H1 (cell line): ENCODE measurements at regions not wholly inside any gene's neighbourhood (a gene's known extent, or its start where the extent isn't known, plus 50 kb on each side); places are given as distances from the start of the nearest gene placed in this dataset.

Source experiments
- CTCF ChIP-seq, 3 experiments: IDR thresholded peaks; 1 replicate in 2 of 3; 2 replicates in 1 of 3; pipeline versions ENCODE4 v1.5.1 to v1.6.1; 2011; ENCODE audit warnings: low read length in 3 of 3, mild to moderate bottlenecking in 3 of 3, inconsistent platforms in 2 of 3, low read depth in 1 of 3, moderate library complexity in 1 of 3; ENCODE audit not compliant: insufficient read depth in 1 of 3; ENCODE audit errors: control extremely low read depth in 1 of 3
- GTF2F1 ChIP-seq: IDR thresholded peaks from 2 replicates; pipeline ENCODE4 v1.6.1; 2012; ENCODE audit warnings: low read depth, low read length, improper control_type of control experiment, borderline replicate concordance
- HDAC2 ChIP-seq, 2 experiments: fragments of 300-600 bp in 1 of 2; sonication (generic) in 1 of 2; IDR thresholded peaks; 2 replicates each; pipeline ENCODE4 v1.6.1; 2011 to 2012; ENCODE audit warnings: low read depth in 2 of 2, low read length in 2 of 2, mild to moderate bottlenecking in 2 of 2, moderate library complexity in 2 of 2, borderline replicate concordance in 1 of 2, inconsistent platforms in 1 of 2
- NRF1 ChIP-seq: IDR thresholded peaks from 2 replicates; pipeline ENCODE4 v1.6.1; 2011; ENCODE audit warnings: mild to moderate bottlenecking, low read depth, low read length, improper control_type of control experiment
- POLR2A ChIP-seq, 2 experiments: IDR thresholded peaks; 1 replicate in 1 of 2; 2 replicates in 1 of 2; pipeline ENCODE4 v1.6.1; 2011; ENCODE audit warnings: low read depth in 2 of 2, low read length in 2 of 2, mild to moderate bottlenecking in 2 of 2; ENCODE audit errors: control extremely low read depth in 1 of 2
- POLR2AphosphoS5 ChIP-seq: IDR thresholded peaks from 2 replicates; pipeline ENCODE4 v1.6.1; 2011; ENCODE audit warnings: low read depth, low read length
- RAD21 ChIP-seq, 2 experiments: IDR thresholded peaks in 1 of 2; conservative IDR thresholded peaks in 1 of 2; 2 replicates each; pipeline ENCODE4 v1.6.1; 2011; ENCODE audit warnings: low read depth in 2 of 2, low read length in 2 of 2, improper control_type of control experiment in 1 of 2, inconsistent platforms in 1 of 2, mild to moderate bottlenecking in 1 of 2, moderate library complexity in 1 of 2
- SIN3A ChIP-seq, 2 experiments: IDR thresholded peaks in 1 of 2; conservative IDR thresholded peaks in 1 of 2; 2 replicates each; pipeline ENCODE4 v1.6.1; 2011 to 2012; ENCODE audit warnings: low read length in 2 of 2, improper control_type of control experiment in 1 of 2, low read depth in 1 of 2, mild to moderate bottlenecking in 1 of 2
- SRF ChIP-seq: IDR thresholded peaks from 2 replicates; pipeline ENCODE4 v1.6.1; 2011; ENCODE audit warnings: mild to moderate bottlenecking, low read depth, low read length, moderate library complexity

DNA sequence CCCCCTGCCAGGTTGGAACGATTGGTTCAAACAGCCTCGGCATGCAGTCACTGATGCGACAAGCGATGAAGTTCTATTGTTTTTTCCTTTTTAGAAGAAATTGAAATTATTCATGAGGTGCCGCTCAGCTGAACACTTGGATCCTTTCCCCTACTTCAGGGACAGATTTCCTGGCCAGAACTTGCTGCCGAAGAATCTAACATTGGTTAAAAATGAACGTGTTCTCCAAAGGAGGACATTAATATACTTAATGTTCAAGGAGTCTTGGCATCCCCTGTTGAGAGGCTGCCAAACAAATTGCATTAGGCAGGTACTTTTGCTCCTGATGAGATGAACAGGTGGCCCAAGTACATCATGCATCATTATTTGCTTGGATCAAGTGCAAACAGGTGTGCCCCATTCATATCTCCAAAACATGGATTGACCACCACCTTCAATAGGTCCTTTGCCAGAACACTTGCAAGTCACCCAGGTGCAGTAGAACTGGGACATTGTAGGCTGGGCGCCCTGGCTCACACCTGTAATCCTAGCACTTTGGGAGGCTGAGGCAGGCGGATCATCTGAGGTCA is 437.2 kb downstream of the HAPSTR1 start:
- no peak for TF ChIP-seq RAD21 (IDR thresholded peaks at IDR 0.05 in 1 of 2, conservative IDR thresholded peaks at IDR 0.05 in 1 of 2; ENCODE audit: low read depth in 2 of 2, low read length in 2 of 2)
- TF ChIP-seq SRF, result no peak
- no peak for TF ChIP-seq POLR2A (IDR thresholded peaks at IDR 0.05; ENCODE audit: control extremely low read depth in 1 of 2, low read depth in 2 of 2, low read length in 2 of 2)
- TF ChIP-seq CTCF (IDR thresholded peaks at IDR 0.05; ENCODE audit: control extremely low read depth in 1 of 3, insufficient read depth in 1 of 3, low read depth in 1 of 3, low read length in 3 of 3), result no peak
- TF ChIP-seq NRF1, result no peak
- TF ChIP-seq POLR2AphosphoS5, result no peak
- no peak for TF ChIP-seq GTF2F1
- TF ChIP-seq HDAC2 (IDR thresholded peaks at IDR 0.05; ENCODE audit: borderline replicate concordance in 1 of 2, low read depth in 2 of 2, low read length in 2 of 2), result no peak
- TF ChIP-seq SIN3A (conservative IDR thresholded peaks at IDR 0.05 in 1 of 2, IDR thresholded peaks at IDR 0.05 in 1 of 2; ENCODE audit: low read depth in 1 of 2, low read length in 2 of 2), result no peak
